ENCODE measurements at regions not wholly inside any gene's neighbourhood (a gene's known extent, or its start where the extent isn't known, plus 50 kb on each side); places are given as distances from the start of the nearest gene placed in this dataset.

DNA sequence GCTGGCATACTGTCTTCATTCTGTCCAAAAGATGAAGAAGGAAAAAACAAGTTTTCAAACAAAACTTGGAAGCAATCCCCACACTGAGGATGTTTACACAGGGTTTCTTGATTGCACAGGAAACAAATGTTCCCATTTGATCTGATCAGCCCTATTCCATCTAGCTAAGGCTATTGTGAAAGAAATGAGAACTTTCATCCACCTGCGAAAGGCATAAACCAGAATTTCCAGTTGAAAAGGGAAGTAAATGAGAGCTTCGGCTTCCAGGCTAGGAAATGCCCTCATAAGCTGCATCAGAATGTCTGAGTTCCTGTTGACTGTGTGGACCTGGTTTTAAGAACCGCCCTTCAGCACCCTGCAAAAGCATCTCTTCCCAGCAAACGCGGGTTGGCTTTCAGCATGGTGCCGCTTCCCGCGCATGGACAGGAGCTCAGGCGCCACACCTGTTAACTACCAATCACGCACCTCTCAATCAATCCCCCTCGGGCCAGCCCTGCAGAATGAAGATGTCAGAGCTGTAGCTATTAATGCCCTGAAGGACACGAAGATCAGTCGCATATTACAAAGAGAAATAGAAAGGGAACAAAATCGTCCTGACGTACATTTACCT is 850.4 kb downstream of the GALR1 start:
- TF ChIP-seq POLR2A (IDR thresholded peaks at IDR 0.05) = no peak
- no peak for TF ChIP-seq CTCF (IDR thresholded peaks at IDR 0.05)

All from sigmoid colon (tissue), 3 donors.